ENCODE measurements at regions not wholly inside any gene's neighbourhood (a gene's known extent, or its start where the extent isn't known, plus 50 kb on each side); places are given as distances from the start of the nearest gene placed in this dataset.
A peak's percentile ranks its signal among the peaks of the same experiment; 100 is the strongest.

DNA sequence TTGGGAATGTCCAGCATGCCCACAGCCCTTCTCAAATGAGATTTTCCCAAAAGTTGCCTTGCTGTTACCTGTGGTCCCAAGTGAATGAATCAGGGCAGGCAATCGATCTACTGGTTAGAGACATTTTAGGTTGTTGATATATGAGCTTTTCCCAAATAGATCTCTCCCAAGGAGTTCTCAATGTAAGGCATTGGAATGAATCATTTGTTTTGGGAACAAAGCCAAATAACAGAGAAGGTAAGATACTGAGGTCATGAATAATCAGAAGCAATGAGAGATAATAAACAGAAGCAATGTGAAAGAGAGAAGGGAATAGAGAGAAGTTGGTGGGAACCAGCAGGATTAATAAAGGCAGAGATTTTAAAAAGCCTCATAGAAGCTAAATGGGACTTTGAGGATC, 93.6 kb upstream of the FER start:
- ATAC-seq (no peak), DNase-seq (ENCODE audit: missing footprints) (no peak)
- intact Hi-C loops (cut with DNase I): no loop called here

DNA sequence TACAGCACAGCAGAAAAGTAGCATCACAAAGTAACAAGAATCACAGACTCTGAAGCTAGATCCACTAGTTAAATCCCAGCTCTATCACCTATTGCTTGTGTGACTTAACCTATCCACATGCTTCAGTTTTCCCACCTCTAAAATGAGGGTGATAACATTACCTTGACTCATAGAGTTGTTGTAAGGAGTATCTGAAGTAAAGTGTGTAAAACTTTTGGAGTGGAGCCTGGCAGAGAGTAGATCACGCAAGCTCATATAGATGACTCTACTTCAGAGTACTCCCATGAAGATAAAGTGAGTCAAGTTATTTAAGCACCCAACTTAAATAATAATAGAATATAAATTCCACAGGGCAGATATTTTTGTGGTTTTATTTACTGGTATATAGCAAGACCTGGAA, 94.5 kb upstream of the FER start:
- intact Hi-C loops (cut with DNase I): no loop called here
- no peak for ATAC-seq

DNA sequence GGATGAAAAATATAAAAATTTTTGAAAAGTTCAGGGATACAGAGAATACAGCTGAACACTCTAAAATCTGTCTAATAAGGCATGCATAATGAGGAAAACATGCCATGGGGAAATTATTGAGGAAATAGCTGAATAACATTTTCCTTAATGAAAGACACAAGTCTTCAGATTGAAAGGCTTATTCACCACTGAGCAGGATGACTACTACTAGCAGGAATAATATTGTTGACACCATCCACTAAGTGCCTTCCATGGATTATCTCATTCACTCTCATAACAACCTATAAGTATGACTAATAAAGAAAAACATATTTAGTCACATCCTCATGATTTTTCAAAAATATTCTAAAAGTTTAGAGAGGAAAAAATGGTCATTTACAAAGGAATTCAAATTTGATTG, 96.7 kb upstream of the FER start:
- intact Hi-C loops (cut with DNase I): no loop called here
- ATAC-seq (no peak), DNase-seq (ENCODE audit: missing footprints) (no peak)

More for the DNA sequence above, 94.5 kb upstream of the FER start:
- DNase-seq (ENCODE audit: missing footprints): no peak

DNA sequence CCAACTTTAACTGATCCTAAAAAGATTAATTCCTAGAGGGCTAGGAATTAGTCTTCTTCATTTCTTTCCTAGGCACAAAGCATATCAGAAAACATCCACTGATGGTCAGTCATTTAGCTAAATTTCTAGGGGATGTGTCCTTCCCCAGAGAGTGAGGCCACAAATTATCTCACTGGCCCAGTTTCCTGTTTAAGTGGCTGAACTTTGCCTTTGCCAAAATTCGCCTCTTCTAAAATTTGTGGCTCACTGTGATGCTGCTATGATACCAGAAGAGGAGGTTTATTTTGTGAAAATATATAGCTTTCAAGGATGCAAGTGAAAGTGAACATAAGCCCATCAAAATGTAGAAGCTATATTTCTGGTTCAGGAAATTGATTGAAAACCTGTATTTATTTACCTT, 98.1 kb upstream of the FER start:
- no peak for ATAC-seq
- DNase-seq (ENCODE audit: missing footprints): no peak
- intact Hi-C loops (cut with DNase I): no loop called here

DNA sequence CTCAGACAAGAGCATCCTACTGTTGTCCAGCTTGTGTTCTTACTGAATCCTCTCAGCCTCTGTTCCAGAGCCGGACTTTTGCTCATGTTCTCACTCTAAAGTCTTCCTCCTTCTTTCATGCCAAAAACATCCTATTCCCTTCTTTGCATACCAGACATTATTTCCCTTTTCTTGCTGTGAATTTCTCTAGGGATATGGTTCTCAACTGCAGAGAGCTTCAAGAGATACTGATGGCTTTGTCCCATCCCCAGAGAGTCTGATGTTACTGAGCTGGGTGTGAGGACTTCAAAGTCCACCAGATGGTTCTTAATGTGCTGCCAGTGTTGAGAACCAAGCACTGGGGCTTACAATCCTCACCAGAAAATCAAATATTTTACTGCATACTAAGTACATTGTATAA, 98.6 kb upstream of the FER start:
- DNase-seq (ENCODE audit: missing footprints) (no peak), ATAC-seq (no peak)
- intact Hi-C loops (cut with DNase I): no loop called here

DNA sequence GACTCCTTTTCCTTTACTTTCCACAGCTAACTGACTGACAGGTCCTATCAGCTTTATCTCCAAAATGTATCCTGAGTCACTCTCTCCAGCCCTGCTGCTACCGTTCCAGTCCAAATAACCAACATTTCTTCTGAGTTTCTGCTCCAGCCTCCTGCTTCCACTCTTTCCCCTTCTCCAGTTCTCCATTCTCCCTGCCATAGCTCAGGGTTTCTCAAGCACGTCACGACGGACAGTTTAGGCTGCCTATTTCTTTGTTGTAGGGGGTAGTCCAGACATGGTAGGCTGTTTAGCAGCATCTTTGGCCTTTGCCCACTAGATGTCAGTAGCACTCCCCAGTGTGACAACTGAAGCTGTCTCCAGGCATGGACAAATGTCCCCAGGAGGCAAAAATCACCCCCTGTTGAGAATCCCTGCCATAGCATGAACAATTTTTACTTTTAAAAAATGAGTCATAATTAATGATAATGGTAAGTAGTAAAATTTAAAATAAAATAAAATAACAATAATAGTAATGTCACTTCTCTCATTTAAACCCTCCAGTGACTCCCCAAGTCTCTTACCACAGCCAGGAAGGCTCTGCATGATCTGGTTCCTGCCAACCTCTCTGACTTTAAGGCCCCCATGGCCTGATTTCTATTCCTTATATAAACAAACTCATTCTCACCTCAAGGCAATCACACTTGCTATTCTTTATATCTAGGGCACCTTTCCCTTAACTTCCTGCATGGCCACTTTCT, 105.4 kb upstream of the FER start:
- ATAC-seq: peak; percentile 92
- intact Hi-C loops (cut with DNase I): no loop called here
- no peak for DNase-seq (ENCODE audit: missing footprints)

DNA sequence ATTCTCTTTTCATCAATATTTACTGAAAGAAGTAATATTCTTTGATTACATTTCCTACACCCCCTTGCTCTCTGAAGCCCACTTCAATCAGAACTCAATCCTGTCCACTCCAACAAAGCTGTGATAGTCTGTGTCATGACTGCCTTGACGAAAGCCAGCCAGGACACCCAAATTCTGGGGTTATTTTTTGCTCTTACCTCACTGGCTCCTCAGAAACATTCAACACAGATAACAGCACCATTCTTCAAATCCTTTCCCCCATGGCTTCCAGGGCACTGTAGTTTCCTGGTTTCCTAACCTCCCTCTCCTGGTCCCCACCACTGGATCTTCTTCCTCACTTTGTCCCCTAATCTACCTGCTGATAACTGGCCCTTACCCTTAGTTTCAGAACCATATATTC, 106.1 kb upstream of the FER start:
- no peak for DNase-seq (ENCODE audit: missing footprints)
- intact Hi-C loops (cut with DNase I): no loop called here

DNA sequence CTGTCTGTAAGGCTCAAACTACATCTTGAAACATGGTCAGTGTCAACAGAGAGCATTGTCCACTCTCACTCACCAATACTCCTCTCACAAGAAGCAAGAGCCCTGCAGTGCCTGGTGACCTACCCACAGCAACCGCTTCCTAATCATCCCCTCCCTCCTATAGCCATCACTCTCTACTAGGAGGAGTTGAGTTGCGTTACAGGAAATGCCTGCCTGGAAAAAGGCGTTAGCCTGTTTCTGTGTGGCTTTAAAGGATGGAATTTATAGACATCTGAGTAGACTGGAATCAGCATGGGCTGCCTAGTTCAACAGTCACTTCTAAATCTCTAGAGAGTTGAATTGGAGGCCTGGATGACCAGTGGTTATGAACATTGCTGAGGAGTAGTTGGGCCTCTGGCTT, 108.3 kb upstream of the FER start:
- ATAC-seq (no peak), DNase-seq (ENCODE audit: missing footprints) (no peak)
- intact Hi-C loops (cut with DNase I): loop anchor here (10.0 kb wide), 1 partner anchor 835 kb away; no protein-coding TSS in a partner anchor

More for the DNA sequence above, 106.1 kb upstream of the FER start:
- no peak for ATAC-seq

DNA sequence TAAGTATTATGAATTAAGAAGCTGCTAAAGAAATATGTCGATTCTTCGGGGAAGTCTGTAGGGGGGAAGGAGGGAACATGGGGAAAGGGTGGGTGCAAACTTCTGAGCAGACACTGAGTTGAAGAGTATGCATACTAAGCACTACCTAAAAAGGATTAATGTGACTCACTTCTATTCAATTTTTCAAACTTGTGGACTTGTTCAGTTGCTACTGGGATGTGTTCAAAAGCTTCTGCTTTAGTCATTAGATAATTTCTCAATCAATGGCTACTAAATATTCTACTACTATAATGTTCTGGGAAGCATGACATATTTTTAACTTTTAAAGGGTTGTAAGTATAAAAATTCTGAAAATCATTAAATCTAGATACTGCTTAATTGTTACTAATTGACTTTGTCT, 109.7 kb upstream of the FER start:
- ATAC-seq: no peak
- intact Hi-C loops (cut with DNase I): loop anchor here (10.0 kb wide), 1 partner anchor 837 kb away; no protein-coding TSS in a partner anchor
- no peak for DNase-seq (ENCODE audit: missing footprints)

DNA sequence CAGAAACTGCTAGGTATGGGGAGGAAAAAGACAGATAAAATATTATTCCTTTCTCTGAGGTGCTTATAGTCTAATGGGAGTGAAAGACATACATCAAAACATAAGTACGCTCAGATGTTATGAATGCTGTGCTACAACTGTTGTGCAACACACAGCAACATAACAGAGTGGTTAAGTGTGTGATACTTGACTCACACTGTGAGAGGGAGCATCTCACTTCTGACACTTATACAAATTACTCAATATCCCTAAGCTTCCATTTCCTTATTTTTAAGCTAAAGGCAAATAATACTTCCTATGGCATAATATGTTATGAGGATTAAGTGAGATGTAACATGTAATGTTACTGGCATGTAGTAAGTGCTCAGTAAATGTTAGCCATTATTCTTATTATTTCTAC, 110.6 kb upstream of the FER start:
- ATAC-seq: peak; percentile 8
- DNase-seq (ENCODE audit: missing footprints): no peak
- intact Hi-C loops (cut with DNase I): loop anchor here (10.0 kb wide), 1 partner anchor 838 kb away; no protein-coding TSS in a partner anchor

DNA sequence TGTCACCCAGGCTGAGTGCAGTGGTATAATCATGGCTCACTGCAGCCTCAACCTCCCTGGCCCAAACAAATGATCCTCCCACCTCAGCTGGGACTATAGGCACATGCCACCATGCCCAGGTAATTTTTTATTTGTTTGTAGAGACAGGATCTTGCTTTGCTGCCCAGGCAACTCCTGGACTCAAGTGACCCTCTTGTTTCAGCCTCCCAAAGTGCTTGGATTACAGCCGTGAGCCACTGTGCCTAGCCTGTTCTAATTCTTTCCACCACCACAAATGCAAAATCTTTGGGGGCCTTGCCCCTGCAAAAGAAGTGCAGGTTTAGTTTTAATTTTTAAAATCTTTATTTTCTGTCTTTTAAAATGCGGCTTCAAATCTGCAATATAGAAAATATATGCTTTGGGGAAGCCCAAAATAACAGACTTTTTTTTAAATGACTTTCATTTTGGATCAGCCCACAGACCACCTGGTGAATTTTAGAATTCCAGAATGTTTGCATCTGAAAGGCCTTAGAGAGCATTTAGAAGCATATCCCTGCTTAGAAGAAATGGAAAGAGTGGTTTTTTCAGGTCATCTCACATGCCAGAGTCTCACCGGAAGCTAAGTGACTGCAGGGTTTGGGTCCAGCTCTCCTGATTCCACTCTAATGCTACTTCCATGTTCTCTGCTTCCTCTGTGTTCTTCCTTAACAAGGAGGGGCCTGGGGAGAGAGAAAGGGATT, 111.4 kb upstream of the FER start:
- ATAC-seq (no peak), DNase-seq (ENCODE audit: missing footprints) (no peak)
- intact Hi-C loops (cut with DNase I): loop anchor here (10.0 kb wide), 1 partner anchor 839 kb away; no protein-coding TSS in a partner anchor

DNA sequence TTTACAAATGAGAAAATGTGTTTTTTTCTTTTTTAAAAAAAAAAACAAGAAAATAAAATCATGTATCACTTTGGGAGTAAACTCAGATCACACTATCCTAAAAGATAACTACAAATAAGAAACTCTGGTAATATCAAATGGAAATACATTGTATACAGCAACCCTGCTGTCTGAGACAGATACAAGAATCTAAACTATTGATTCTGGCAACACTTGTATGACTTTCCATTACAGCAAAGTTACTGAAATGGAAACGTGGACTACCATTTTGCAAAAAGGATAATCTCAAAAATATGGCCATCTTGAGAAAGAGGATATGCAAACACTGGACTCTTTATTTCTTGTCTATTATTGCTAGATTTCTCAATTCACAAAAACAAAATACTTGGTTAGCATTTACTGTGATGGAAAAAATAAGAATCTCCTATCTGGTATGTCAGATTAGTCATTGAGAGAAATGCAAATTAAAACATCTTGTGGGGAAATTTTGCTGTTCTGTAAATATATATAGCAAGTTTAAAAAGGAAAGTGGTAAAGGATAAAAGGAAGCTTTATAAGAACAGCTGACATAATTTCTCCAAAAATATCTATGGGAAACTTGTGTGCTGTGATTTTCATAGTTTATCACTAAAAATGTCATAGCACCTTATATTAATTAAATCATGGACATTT, 112.9 kb upstream of the FER start:
- DNase-seq (ENCODE audit: missing footprints) (no peak), ATAC-seq (no peak)
- intact Hi-C loops (cut with DNase I): loop anchor here (10.0 kb wide), 1 partner anchor 840 kb away; no protein-coding TSS in a partner anchor

DNA sequence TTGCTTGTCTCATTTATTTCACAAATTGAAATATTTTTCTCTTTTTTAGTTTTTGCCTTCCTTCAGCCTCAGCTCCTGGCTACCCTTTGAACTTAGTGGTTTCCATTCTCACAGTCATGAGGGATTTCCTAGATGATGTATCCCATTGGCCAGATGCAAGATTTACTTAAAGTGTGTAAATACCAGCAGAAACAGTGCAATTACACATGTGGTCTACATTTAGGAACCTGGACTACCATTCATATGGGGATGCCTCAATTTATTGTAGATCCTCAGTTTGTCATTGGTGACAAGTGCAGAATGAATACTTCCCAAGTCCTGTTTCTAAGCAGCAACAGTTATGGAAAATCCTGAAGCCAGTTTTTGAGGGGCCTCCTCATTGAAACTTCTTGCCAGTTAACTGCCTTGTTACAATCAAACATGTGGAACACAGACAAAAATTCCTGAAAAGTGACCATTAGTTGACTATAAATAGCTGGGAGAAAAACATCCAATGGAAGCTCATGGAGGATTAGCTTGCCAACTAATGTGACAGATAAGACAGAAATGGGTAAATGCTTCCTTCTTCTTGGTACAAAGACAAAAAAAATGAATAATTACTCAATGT, 113.6 kb upstream of the FER start:
- DNase-seq (ENCODE audit: missing footprints): no peak
- ATAC-seq: no peak
- intact Hi-C loops (cut with DNase I): loop anchor here (10.0 kb wide), 1 partner anchor 841 kb away; no protein-coding TSS in a partner anchor

DNA sequence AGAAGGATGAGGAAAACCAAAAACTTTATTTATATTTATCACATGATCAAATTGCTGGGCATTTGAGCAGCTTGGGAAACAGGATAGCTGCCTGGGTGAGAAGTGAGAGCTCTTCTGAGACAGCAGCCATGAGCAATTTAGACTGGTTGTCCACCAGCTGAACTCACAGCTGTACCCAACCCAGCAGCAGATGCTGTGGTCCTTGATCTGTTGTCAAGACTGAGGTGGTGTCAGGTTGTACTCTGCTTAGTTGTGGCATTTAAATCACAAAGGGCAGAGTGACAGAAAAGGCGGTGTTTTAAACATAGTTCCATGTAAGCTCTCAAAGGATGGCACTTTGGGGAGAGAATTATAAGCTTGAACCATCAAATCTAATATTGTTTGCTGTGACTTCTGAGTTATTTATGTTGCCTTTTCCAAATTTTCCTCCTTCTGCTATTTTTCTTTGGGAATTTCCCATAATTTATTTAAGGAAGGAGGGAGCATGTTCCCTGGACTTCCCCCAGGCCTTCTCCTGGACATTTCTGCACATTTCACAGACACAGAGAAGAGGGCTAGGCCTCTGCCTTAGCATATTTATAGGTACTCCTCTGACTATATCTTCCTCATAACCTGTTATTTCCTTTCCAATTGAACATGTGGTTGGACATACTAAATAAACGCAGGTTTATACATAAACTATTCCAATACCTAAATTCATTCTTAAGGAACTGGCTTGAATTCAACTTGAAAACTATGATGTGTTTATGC, 117.7 kb upstream of the FER start:
- intact Hi-C loops (cut with DNase I): loop anchor here (10.0 kb wide), 1 partner anchor 845 kb away; no protein-coding TSS in a partner anchor
- DNase-seq (ENCODE audit: missing footprints): no peak
- no peak for ATAC-seq

DNA sequence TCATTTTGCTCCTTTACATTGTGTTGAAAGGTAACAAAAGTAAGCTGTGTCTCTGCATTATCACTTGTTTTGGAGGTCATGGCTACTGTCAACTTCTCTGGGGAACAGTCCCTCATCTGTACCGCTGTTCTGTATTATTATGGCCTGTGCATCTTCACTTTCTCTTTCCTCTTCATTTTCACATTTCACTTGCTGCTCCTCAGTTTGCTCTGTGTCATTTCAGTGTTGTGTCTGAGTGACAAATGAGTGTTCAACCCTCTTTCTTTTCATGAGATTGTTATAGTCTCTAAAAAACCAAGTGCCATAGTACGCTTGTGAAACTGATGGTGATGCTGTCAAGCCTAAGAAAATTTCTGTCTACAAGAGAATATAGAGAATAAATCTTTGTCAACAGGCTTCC, 122.0 kb upstream of the FER start:
- intact Hi-C loops (cut with DNase I): no loop called here
- DNase-seq (ENCODE audit: missing footprints) (no peak), ATAC-seq (no peak)

DNA sequence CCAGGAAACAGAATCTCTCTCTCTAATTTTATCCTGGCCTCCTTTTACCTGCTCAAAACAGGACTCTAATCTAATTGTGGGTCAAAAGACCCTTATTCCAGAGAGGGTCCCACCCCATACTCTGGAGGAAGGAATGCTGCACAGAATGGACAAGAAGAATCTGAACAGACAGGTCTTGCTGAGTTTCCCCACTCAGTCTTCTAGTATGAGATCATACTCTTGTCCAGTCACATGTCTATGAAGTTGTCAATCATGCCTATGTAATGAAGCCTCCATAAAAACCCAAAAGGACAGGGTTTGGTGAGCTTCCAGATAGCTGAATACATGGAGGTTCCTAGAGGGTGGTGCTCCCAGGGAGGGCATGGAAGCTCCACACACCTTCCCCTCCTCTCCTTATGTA, 123.9 kb upstream of the FER start:
- ATAC-seq: no peak
- intact Hi-C loops (cut with DNase I): no loop called here
- no peak for DNase-seq (ENCODE audit: missing footprints)

DNA sequence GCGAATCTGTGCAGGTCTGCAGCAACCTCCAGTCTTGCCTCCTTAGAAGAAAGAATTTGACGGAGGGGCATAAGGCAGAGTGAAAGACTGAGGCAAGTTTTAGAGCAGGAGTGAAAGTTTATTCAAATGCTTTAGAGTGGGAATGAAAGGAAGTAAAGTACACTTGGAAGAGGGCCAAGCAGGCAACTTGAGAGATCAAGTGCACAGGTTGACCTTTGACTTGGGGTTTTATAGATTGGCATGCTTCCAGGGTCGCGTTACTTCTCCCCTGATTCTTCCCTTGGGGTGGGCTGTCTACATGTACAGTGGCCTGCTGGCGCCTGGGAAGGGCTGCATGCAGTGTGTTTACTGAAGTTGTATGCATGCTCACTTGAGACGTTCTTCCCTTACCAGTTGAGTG, 127.2 kb upstream of the FER start:
- no peak for ATAC-seq
- DNase-seq (ENCODE audit: missing footprints): no peak
- intact Hi-C loops (cut with DNase I): no loop called here

DNA sequence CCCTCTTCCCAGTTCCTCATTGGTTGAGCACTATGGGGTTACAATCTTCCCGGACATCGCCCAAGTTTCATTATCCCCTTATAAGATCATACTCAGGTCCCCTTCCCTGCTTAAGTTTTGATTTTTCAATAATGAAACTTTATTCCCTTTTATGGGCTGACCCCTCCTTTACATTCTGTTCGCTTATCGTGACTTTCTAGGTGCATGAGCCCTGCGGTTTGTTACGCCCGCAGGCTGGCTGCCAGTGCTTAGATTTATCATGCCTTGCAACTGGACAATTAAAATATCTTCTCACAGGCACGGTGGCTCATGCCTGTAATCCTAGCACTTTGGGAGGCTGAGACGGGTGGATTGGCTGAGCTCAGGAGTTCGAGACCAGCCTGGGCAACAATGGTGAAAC, 127.9 kb upstream of the FER start:
- DNase-seq (ENCODE audit: missing footprints) (no peak), ATAC-seq (no peak)
- intact Hi-C loops (cut with DNase I): no loop called here

Data from Right ventricle myocardium inferior (tissue), 1 donor.